Ascending aorta (tissue), 2 donors: ENCODE measurements at regions not wholly inside any gene's neighbourhood (a gene's known extent, or its start where the extent isn't known, plus 50 kb on each side); places are given as distances from the start of the nearest gene placed in this dataset.
"Not testable (repeated sequence)": the region's sequence is repeated elsewhere in the genome, so short reads cannot be mapped to it uniquely, and the experiment has no call there.

Experiments used
- DNase-seq, 2 donors: peaks; one replicate each; pipeline ENCODE4 v3.0.0-alpha.2; 2019; ENCODE audit warnings: low spot score in 2 of 2
- H3K27ac ChIP-seq, 2 donors: fragments of 200-600 bp; sonication (generic); one replicate each; pipeline ENCODE4 v1.5.1; 2016 to 2017; ENCODE audit warnings: mild to moderate bottlenecking in 1 of 2
- H3K27me3 ChIP-seq: fragments of 200-600 bp; sonication (generic); one replicate; pipeline ENCODE4 v1.5.1; 2017
- H3K36me3 ChIP-seq, 2 donors: fragments of 200-600 bp; sonication (generic); one replicate each; pipeline ENCODE4 v1.5.1; 2016
- H3K4me1 ChIP-seq, 2 donors: fragments of 200-600 bp; sonication (generic); one replicate each; pipeline ENCODE4 v1.5.1; 2016 to 2017; ENCODE audit warnings: mild to moderate bottlenecking in 1 of 2
- H3K4me3 ChIP-seq, 2 donors: fragments of 200-600 bp; sonication (generic); one replicate each; pipeline ENCODE4 v1.5.1; 2016 to 2017; ENCODE audit warnings: mild to moderate bottlenecking in 1 of 2
- H3K9me3 ChIP-seq, 2 donors: fragments of 200-600 bp; sonication (generic); one replicate each; pipeline ENCODE4 v1.5.1; 2016
- intact Hi-C: fragments of 100-400 bp; cut with DNase I; formaldehyde crosslinking; loops from one replicate; pipeline ENCODE4 v1.15.1; 2023
- TF ChIP-seq, protein P1 (sequence below), 3 experiments: fragments of 200-600 bp in 2 of 3; fragments of 450-650 bp in 1 of 3; sonication (generic) in 2 of 3; IDR thresholded peaks; one replicate each; pipeline ENCODE4 v1.5.1; 2016 to 2019; ENCODE audit warnings: antibody characterized with exemption in 3 of 3, mild to moderate bottlenecking in 1 of 3, moderate library complexity in 1 of 3

DNA sequence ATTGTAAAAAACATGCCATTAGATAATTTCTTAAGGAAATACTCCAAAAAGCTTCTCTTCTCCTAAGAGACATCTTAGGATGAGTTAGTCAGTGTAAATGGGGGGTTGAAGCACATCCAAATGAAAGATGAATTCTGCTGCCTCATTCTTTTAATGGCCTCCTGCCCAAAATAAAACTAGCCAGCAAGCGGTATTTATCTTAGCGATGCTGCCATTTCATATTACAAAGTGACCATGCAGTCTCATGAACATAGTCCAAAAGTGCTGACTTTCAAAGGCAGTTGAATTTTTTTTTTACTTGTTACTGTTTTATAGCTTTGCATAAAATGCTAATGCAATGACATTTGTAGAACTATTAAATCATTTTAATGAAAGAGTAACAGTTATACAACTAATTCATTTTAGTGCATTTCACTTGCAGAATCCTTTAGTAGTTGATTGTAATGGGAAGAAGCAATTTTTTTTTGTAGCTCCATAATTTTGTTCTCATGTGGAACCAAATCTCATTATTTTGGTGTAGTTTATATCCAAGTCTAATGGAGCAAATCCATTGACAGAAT is 151.5 kb downstream of the CAVIN4 start:
- no peak for DNase-seq
- Histone ChIP-seq H3K36me3 (no peaks in the 10 kb centered on the region), H3K9me3 (no peaks in the 10 kb centered on the region), H3K27me3 (no peaks in the 10 kb centered on the region), H3K4me3 (no peak overlapping the region), H3K27ac (no peak overlapping the region), H3K4me1 (no peaks in the 10 kb centered on the region)
- TF ChIP-seq, protein P1, sequence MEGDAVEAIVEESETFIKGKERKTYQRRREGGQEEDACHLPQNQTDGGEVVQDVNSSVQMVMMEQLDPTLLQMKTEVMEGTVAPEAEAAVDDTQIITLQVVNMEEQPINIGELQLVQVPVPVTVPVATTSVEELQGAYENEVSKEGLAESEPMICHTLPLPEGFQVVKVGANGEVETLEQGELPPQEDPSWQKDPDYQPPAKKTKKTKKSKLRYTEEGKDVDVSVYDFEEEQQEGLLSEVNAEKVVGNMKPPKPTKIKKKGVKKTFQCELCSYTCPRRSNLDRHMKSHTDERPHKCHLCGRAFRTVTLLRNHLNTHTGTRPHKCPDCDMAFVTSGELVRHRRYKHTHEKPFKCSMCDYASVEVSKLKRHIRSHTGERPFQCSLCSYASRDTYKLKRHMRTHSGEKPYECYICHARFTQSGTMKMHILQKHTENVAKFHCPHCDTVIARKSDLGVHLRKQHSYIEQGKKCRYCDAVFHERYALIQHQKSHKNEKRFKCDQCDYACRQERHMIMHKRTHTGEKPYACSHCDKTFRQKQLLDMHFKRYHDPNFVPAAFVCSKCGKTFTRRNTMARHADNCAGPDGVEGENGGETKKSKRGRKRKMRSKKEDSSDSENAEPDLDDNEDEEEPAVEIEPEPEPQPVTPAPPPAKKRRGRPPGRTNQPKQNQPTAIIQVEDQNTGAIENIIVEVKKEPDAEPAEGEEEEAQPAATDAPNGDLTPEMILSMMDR (IDR thresholded peaks at IDR 0.05) = no peak
- intact Hi-C loops = no loop called here

DNA sequence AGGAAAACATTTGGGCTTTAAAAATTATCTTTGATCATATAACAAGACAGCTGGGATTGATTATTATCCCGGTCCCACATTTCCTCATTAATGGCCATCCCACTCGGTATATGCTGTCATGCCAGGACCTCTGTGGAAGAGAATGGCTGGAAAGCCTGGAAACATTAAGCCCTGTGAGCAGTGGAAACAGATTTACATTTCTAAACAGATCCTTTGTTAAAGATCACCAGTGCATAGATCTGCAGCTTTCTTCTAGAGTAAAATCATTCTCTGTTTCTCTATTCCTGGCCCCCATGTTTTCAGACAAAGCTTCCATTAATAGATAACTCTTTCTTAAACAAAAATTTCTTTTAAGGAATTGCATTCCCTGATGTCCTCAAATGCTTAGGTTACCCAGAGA is 152.2 kb downstream of the CAVIN4 start:
- intact Hi-C loops = no loop called here
- no peak overlapping the region for H3K4me3 ChIP-seq
- no peaks in the 10 kb centered on the region for H3K36me3 ChIP-seq
- no peak overlapping the region for H3K27ac ChIP-seq
- DNase-seq = no peak
- no peaks in the 10 kb centered on the region for H3K4me1 ChIP-seq
- TF ChIP-seq, protein P1 (IDR thresholded peaks at IDR 0.05) = no peak
- no peaks in the 10 kb centered on the region for H3K9me3 ChIP-seq
- H3K27me3 ChIP-seq = no peaks in the 10 kb centered on the region

DNA sequence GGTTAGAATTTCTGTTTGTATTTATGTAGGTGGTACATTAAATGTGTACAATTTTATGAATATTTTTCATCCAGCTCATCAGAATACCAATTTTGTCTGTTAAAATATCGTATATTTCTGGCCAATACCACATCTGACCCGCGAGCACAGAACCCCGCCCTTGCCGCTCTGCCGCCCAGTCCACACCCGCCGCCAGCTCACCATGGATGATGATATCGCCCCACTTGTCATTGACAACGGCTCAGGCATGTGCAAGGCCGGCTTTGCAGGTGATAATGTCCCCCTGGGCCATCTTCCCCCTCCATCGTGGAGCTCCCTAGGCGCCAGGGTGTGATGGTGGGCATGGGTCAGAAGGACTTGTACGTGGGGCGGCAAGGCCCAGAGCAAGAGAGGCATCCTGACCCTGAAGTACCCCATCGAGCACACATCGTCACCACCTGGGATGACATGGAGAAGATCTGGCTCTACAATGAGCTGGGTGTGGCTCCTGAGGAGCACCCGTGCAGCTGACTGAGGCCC is 153.2 kb downstream of the CAVIN4 start:
- Histone ChIP-seq H3K36me3 (no peaks in the 10 kb centered on the region), H3K4me3 (no peak overlapping the region), H3K9me3 (no peaks in the 10 kb centered on the region), H3K27me3 (no peaks in the 10 kb centered on the region), H3K27ac (no peak overlapping the region), H3K4me1 (no peaks in the 10 kb centered on the region)
- TF ChIP-seq, protein P1 (IDR thresholded peaks at IDR 0.05) = no peak
- no peak for DNase-seq
- intact Hi-C loops = no loop called here

DNA sequence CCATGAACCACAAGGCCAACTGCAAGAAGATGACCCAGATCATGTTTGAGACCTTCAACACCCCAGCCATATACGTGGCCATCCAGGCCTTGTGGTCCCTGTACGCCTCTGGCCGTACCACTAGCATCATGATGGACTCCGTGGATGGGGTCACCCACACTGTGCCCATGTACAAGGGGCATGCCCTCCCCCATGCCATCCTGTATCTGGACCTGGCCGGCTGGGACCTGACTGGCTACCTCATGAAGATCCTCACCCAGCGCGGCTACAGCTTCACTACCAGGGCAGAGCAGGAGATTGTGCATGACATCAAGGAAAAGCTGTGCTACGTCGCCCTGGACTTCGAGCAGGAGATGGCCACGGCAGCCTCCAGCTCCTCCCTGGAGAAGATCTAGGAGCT is 153.7 kb downstream of the CAVIN4 start:
- intact Hi-C loops = no loop called here
- Histone ChIP-seq H3K27me3 (no peaks in the 10 kb centered on the region), H3K4me1 (no peaks in the 10 kb centered on the region), H3K36me3 (no peaks in the 10 kb centered on the region), H3K27ac (no peak overlapping the region), H3K4me3 (no peak overlapping the region), H3K9me3 (no peaks in the 10 kb centered on the region)
- no peak for DNase-seq
- TF ChIP-seq, protein P1 (IDR thresholded peaks at IDR 0.05) = no peak

DNA sequence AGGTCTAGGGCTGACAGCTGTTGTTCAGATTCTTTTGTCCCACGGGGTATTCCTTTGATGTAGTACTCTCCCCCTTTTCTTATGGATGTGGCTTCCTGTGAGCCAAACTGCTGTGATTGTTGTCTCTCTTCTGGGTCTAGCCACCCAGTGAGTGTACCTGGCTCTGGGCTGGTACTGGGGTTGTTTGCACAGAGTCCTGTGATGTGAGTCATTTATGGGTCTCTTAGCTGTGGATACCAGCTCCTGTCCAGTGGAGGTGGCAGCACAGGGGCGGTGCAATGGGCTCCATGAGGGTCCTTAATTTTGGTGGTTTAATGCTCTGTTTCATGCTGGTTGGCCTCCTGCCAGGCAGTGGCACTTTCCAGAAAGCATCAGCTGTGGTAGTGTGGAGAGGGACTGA is 161.3 kb downstream of the CAVIN4 start:
- TF ChIP-seq, protein P1 (IDR thresholded peaks at IDR 0.05) = no peak
- Histone ChIP-seq H3K4me1 (no peaks in the 10 kb centered on the region), H3K9me3 (no peaks in the 10 kb centered on the region), H3K4me3 (no peak overlapping the region), H3K36me3 (no peaks in the 10 kb centered on the region), H3K27me3 (no peaks in the 10 kb centered on the region), H3K27ac (no peak overlapping the region)
- no peak for DNase-seq
- intact Hi-C loops = no loop called here

DNA sequence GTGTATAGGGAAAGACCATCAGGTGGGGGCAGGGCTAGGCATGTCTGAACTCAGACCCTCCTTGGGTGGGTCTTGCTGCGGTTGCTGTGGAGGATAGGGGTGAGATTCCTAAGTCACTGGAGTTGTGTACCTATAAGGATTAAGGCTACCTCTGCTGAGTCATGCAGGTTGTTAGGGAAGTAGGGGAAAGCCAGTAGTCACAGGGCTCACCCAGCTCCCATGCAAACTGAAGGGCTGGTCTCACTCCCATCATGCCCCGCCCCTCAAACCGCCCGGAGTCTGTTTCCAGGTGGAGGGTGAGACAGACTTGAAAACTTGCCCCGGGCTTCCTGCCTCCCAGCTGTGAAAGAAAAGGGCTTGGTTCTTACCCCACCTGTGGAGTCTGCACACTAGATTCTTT is 161.8 kb downstream of the CAVIN4 start:
- no peaks in the 10 kb centered on the region for H3K36me3 ChIP-seq
- H3K9me3 ChIP-seq = no peaks in the 10 kb centered on the region
- no peaks in the 10 kb centered on the region for H3K4me1 ChIP-seq
- H3K27me3 ChIP-seq = no peaks in the 10 kb centered on the region
- TF ChIP-seq, protein P1 (IDR thresholded peaks at IDR 0.05) = no peak
- intact Hi-C loops = no loop called here
- no peak overlapping the region for H3K27ac ChIP-seq
- DNase-seq = no peak
- H3K4me3 ChIP-seq = no peak overlapping the region

DNA sequence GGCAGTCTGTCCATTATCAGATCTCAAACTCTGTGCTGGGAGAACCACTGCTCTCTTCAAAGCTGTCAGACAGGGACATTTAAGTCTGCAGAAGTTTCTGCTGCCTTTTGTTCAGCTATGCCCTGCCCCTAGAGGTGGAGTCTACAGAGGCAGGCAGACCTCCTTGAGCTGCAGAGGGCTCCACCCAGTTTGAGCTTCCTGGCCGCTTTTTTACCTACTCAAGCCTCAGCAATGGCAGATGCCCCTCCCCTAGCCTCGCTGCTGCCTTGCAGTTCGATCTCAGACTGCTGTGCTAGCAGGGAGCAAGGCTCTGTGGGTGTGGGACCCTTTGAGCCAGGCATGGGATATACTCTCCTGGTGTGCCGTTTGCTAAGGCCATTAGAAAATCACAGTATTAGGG is 171.1 kb downstream of the CAVIN4 start:
- H3K4me1 ChIP-seq, DNase-seq, intact Hi-C loops, H3K4me3 ChIP-seq, H3K36me3 ChIP-seq, H3K27me3 ChIP-seq, H3K9me3 ChIP-seq, H3K27ac ChIP-seq: not testable (repeated sequence)
